ENCODE measurements at regions not wholly inside any gene's neighbourhood (a gene's known extent, or its start where the extent isn't known, plus 50 kb on each side); places are given as distances from the start of the nearest gene placed in this dataset.

DNA sequence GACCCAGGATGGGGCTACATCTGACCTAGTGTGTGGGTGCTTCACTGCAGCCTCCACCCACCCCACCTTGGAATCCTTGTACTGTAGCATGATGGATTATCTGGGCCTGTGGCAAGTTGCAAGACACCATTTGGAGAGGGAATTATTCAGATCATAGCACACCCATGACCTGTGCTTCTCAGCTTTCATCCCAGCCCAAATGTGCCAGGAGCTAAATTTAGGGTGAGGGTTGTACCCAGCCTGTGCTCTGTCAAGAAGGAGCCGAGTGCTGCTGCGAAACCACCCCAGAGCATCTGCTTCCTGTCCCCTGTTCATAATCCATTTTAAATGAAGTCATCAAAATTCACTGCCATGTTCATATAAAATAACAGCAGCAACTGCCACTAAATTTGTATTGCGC lies 394.5 kb downstream of the SHANK2 start (continued):
- TF ChIP-seq, protein P1, sequence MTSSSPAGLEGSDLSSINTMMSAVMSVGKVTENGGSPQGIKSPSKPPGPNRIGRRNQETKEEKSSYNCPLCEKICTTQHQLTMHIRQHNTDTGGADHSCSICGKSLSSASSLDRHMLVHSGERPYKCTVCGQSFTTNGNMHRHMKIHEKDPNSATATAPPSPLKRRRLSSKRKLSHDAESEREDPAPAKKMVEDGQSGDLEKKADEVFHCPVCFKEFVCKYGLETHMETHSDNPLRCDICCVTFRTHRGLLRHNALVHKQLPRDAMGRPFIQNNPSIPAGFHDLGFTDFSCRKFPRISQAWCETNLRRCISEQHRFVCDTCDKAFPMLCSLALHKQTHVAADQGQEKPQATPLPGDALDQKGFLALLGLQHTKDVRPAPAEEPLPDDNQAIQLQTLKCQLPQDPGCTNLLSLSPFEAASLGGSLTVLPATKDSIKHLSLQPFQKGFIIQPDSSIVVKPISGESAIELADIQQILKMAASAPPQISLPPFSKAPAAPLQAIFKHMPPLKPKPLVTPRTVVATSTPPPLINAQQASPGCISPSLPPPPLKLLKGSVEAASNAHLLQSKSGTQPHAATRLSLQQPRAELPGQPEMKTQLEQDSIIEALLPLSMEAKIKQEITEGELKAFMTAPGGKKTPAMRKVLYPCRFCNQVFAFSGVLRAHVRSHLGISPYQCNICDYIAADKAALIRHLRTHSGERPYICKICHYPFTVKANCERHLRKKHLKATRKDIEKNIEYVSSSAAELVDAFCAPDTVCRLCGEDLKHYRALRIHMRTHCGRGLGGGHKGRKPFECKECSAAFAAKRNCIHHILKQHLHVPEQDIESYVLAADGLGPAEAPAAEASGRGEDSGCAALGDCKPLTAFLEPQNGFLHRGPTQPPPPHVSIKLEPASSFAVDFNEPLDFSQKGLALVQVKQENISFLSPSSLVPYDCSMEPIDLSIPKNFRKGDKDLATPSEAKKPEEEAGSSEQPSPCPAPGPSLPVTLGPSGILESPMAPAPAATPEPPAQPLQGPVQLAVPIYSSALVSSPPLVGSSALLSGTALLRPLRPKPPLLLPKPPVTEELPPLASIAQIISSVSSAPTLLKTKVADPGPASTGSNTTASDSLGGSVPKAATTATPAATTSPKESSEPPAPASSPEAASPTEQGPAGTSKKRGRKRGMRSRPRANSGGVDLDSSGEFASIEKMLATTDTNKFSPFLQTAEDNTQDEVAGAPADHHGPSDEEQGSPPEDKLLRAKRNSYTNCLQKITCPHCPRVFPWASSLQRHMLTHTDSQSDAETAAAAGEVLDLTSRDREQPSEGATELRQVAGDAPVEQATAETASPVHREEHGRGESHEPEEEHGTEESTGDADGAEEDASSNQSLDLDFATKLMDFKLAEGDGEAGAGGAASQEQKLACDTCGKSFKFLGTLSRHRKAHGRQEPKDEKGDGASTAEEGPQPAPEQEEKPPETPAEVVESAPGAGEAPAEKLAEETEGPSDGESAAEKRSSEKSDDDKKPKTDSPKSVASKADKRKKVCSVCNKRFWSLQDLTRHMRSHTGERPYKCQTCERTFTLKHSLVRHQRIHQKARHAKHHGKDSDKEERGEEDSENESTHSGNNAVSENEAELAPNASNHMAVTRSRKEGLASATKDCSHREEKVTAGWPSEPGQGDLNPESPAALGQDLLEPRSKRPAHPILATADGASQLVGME (CRISPR knock-in tag; IDR thresholded peaks at IDR 0.05): no peak
- TF ChIP-seq, protein P2, sequence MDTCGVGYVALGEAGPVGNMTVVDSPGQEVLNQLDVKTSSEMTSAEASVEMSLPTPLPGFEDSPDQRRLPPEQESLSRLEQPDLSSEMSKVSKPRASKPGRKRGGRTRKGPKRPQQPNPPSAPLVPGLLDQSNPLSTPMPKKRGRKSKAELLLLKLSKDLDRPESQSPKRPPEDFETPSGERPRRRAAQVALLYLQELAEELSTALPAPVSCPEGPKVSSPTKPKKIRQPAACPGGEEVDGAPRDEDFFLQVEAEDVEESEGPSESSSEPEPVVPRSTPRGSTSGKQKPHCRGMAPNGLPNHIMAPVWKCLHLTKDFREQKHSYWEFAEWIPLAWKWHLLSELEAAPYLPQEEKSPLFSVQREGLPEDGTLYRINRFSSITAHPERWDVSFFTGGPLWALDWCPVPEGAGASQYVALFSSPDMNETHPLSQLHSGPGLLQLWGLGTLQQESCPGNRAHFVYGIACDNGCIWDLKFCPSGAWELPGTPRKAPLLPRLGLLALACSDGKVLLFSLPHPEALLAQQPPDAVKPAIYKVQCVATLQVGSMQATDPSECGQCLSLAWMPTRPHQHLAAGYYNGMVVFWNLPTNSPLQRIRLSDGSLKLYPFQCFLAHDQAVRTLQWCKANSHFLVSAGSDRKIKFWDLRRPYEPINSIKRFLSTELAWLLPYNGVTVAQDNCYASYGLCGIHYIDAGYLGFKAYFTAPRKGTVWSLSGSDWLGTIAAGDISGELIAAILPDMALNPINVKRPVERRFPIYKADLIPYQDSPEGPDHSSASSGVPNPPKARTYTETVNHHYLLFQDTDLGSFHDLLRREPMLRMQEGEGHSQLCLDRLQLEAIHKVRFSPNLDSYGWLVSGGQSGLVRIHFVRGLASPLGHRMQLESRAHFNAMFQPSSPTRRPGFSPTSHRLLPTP (IDR thresholded peaks at IDR 0.05; ENCODE audit: borderline replicate concordance, extremely low read depth, insufficient read length): no peak

All from K562 (cell line).